ELF-1 (cell line): ENCODE measurements at regions not wholly inside any gene's neighbourhood (a gene's known extent, or its start where the extent isn't known, plus 50 kb on each side); places are given as distances from the start of the nearest gene placed in this dataset.
A peak's percentile ranks its signal among the peaks of the same experiment; 100 is the strongest.
"Not testable (repeated sequence)": the region's sequence is repeated elsewhere in the genome, so short reads cannot be mapped to it uniquely, and the experiment has no call there.

Source experiments
- DNase-seq: peaks from one replicate; pipeline ENCODE4 v3.0.0-alpha.2; 2016; ENCODE audit warnings: low read depth, low spot score

- no peak for DNase-seq
These were observed 144.1 kb upstream of the ST8SIA4 start for GRCh38 chr5:101047181-101047580.

- DNase-seq: no peak
These were observed 142.6 kb upstream of the ST8SIA4 start for GRCh38 chr5:101045689-101046088.

GRCh38 chr5:101040002-101040401 lies 136.9 kb upstream of the ST8SIA4 start:
- DNase-seq: not testable (repeated sequence)

- no peak for DNase-seq
These were observed 133.7 kb upstream of the ST8SIA4 start for GRCh38 chr5:101036778-101037177.

GRCh38 chr5:101035425-101035824 lies 132.3 kb upstream of the ST8SIA4 start:
- DNase-seq: no peak

GRCh38 chr5:101024299-101024698 lies 121.2 kb upstream of the ST8SIA4 start:
- DNase-seq: no peak

- DNase-seq: no peak
These were observed 115.2 kb upstream of the ST8SIA4 start for GRCh38 chr5:101018299-101018698.

GRCh38 chr5:101012880-101013279 lies 109.8 kb upstream of the ST8SIA4 start:
- DNase-seq: no peak

- DNase-seq: no peak
These were observed 106.9 kb upstream of the ST8SIA4 start for GRCh38 chr5:101009758-101010519.

GRCh38 chr5:100992354-100992753 lies 89.3 kb upstream of the ST8SIA4 start:
- DNase-seq: no peak

- DNase-seq: peak; percentile 60
These were observed 80.5 kb upstream of the ST8SIA4 start for GRCh38 chr5:100983601-100984000.

- no peak for DNase-seq
These were observed 71.0 kb upstream of the ST8SIA4 start for GRCh38 chr5:100974082-100974481.

- DNase-seq: no peak
These were observed 67.7 kb upstream of the ST8SIA4 start for GRCh38 chr5:100970646-100971255.

- DNase-seq: no peak
These were observed 62.2 kb upstream of the ST8SIA4 start for GRCh38 chr5:100965291-100965690.
